ENCODE measurements at regions not wholly inside any gene's neighbourhood (a gene's known extent, or its start where the extent isn't known, plus 50 kb on each side); places are given as distances from the start of the nearest gene placed in this dataset.

DNA sequence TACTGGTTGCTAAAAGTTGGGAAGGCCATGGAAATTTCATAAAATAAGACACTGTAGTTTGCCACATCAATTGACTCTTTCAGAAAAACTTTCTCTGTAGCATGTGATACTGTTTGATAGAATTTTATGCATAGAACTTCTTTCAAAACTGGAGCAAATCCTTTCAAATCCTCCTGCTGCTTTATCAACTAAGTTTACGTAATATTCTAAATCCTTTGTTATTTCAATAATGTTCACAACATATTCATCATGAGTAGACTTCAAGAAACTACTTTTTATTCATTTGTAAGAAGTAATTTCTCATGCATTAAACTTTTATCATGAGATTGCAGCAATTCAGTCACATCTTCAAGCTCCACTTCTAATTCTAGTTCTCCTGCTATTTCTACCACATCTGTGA, 199.3 kb downstream of the PCDH18 start:
- TF ChIP-seq POLR2A (IDR thresholded peaks at IDR 0.05) (no peak), EP300 (IDR thresholded peaks at IDR 0.05) (no peak), POLR2AphosphoS5 (IDR thresholded peaks at IDR 0.05) (no peak)
- TF ChIP-seq, protein P1, sequence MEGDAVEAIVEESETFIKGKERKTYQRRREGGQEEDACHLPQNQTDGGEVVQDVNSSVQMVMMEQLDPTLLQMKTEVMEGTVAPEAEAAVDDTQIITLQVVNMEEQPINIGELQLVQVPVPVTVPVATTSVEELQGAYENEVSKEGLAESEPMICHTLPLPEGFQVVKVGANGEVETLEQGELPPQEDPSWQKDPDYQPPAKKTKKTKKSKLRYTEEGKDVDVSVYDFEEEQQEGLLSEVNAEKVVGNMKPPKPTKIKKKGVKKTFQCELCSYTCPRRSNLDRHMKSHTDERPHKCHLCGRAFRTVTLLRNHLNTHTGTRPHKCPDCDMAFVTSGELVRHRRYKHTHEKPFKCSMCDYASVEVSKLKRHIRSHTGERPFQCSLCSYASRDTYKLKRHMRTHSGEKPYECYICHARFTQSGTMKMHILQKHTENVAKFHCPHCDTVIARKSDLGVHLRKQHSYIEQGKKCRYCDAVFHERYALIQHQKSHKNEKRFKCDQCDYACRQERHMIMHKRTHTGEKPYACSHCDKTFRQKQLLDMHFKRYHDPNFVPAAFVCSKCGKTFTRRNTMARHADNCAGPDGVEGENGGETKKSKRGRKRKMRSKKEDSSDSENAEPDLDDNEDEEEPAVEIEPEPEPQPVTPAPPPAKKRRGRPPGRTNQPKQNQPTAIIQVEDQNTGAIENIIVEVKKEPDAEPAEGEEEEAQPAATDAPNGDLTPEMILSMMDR (IDR thresholded peaks at IDR 0.05): no peak
